ENCODE measurements at regions not wholly inside any gene's neighbourhood (a gene's known extent, or its start where the extent isn't known, plus 50 kb on each side); places are given as distances from the start of the nearest gene placed in this dataset.

DNA sequence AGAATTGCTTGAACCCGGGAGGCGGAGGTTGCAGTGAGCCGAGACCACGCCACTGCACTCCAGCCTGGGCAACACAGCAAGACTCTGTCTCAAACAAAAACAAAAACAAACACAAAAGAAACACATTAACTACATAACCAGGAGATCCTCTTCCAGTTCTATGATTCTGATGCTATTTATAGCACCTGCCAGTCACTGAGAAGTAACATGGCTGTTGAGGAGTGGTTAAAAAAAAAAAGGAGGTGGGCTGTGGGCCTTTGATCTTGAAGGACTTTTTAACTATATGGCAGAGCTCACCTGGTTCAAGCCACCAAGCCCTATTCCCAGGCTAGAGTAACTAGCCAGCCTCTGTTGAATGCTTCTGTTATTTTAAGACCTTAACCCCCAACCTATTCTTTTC lies 148.8 kb downstream of the ZBTB18 start:
- 94 to 98% methylated on average over 4 of the region's 4 CpGs for WGBS, 2 donors
- no peak for ATAC-seq

DNA sequence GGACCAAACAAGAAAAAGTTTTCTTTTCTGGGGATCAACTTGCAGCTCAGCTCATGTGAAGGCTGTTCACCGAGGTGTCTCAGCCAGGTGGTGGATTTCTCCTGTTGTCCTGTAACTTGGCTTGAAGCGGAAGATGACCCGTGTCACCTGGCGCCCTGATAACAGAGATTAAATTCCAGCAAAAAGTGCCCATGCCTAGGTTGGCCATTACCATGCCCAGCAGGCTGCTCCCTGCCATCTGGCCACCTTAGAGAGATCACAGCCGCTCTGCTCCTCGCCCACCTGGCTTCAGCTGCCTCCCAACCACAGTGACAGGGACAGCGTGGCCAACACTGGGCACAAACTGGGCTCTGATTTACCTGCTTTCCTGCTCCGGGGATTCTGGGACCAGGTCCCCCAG lies 149.5 kb downstream of the ZBTB18 start:
- intact Hi-C loops (cut with DNase I) = no loop called here
- Histone ChIP-seq H3K27me3 (no peaks in the 10 kb centered on the region), H3K9me3 (no peaks in the 10 kb centered on the region), H3K4me1 (no peaks in the 10 kb centered on the region), H3K4me3 (no peak overlapping the region), H3K27ac (no peak overlapping the region), H3K36me3 (no peaks in the 10 kb centered on the region)
- TF ChIP-seq, protein P1, sequence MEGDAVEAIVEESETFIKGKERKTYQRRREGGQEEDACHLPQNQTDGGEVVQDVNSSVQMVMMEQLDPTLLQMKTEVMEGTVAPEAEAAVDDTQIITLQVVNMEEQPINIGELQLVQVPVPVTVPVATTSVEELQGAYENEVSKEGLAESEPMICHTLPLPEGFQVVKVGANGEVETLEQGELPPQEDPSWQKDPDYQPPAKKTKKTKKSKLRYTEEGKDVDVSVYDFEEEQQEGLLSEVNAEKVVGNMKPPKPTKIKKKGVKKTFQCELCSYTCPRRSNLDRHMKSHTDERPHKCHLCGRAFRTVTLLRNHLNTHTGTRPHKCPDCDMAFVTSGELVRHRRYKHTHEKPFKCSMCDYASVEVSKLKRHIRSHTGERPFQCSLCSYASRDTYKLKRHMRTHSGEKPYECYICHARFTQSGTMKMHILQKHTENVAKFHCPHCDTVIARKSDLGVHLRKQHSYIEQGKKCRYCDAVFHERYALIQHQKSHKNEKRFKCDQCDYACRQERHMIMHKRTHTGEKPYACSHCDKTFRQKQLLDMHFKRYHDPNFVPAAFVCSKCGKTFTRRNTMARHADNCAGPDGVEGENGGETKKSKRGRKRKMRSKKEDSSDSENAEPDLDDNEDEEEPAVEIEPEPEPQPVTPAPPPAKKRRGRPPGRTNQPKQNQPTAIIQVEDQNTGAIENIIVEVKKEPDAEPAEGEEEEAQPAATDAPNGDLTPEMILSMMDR (IDR thresholded peaks at IDR 0.05) = no peak
- DNase-seq = no peak
- WGBS, 2 donors = 93 to 94% methylated on average over 8 of the region's 8 CpGs
- no peak for ATAC-seq

More for the DNA sequence above, 148.8 kb downstream of the ZBTB18 start:
- no peaks in the 10 kb centered on the region for H3K27me3 ChIP-seq
- DNase-seq = no peak
- intact Hi-C loops (cut with DNase I) = no loop called here
- H3K9me3 ChIP-seq = no peaks in the 10 kb centered on the region
- no peaks in the 10 kb centered on the region for H3K36me3 ChIP-seq
- no peak overlapping the region for H3K4me3 ChIP-seq
- H3K4me1 ChIP-seq = no peaks in the 10 kb centered on the region
- TF ChIP-seq, protein P1 (IDR thresholded peaks at IDR 0.05) = no peak
- H3K27ac ChIP-seq = no peak overlapping the region

DNA sequence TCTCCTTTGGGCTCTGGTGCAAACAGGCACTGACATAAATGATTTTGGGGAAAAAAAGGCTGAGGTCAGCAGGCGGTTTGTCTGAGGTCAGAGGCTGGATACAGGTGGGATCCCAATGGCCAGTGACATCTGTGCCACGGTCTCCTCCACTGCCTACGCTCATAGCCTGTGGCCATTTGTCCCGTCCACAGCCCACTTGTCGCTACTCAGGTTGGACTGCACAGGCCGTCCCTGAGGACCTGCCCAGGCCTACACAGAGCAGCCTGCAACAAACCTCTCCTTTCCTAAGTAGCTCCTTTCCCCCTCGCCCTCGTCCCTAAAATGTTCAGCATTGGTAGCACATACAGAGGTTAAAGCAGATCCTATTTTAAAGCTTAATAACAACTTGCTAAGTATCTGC lies 150.7 kb downstream of the ZBTB18 start:
- no peaks in the 10 kb centered on the region for H3K27me3 ChIP-seq
- H3K36me3 ChIP-seq = no peaks in the 10 kb centered on the region
- peaks cover 0 to 6% (median 0%) of the 10 kb centered on the region in 9 donors for H3K4me1 ChIP-seq
- no peak for ATAC-seq
- no peaks in the 10 kb centered on the region for H3K9me3 ChIP-seq
- no peak overlapping the region for H3K27ac ChIP-seq
- no peak overlapping the region for H3K4me3 ChIP-seq
- WGBS, 2 donors = 90 to 94% methylated on average over 8 of the region's 8 CpGs
- DNase-seq = no peak
- TF ChIP-seq, protein P1 (IDR thresholded peaks at IDR 0.05) = no peak
- intact Hi-C loops (cut with DNase I) = no loop called here

DNA sequence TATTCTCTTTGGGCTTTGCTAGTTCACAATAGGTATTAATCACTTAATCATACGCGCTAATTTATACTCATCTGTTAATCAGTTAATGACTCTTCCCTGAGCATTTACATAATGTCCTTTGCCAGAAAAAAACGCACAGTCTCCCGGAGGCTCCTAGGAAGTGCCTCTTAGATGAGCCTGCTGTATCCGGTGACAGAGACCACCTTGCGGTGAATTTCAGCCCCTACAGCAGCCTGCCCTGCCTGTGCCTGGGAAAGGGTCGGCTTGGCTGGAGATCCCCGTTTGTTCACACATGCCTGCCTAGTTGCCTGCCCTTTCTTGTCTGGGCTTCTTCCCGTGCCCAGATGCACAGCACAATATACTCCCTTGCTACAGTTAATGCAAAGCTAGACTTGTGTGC lies 152.9 kb downstream of the ZBTB18 start:
- DNase-seq (no peak), ATAC-seq (no peak)
- Histone ChIP-seq H3K4me1 (peaks cover 0 to 25% (median 12%) of the 10 kb centered on the region in 9 donors), H3K36me3 (no peaks in the 10 kb centered on the region), H3K27ac (no peak overlapping the region), H3K27me3 (no peaks in the 10 kb centered on the region), H3K9me3 (no peaks in the 10 kb centered on the region), H3K4me3 (no peak overlapping the region)
- TF ChIP-seq, protein P1 (IDR thresholded peaks at IDR 0.05) = no peak
- intact Hi-C loops (cut with DNase I) = no loop called here
- WGBS, 2 donors = 83 to 86% methylated on average over 9 of the region's 9 CpGs
